ENCODE measurements at regions not wholly inside any gene's neighbourhood (a gene's known extent, or its start where the extent isn't known, plus 50 kb on each side); places are given as distances from the start of the nearest gene placed in this dataset.
"Not testable (repeated sequence)": the region's sequence is repeated elsewhere in the genome, so short reads cannot be mapped to it uniquely, and the experiment has no call there.

- Histone ChIP-seq H3K27me3 (ENCODE audit: control insufficient read depth in 1 of 2, insufficient read depth in 2 of 2, low read length in 1 of 2) (no peaks in the 10 kb centered on the region), H3K4me1 (ENCODE audit: control insufficient read depth in 1 of 2, insufficient read depth in 2 of 2, low read length in 2 of 2) (no peaks in the 10 kb centered on the region), H3K4me3 (ENCODE audit: low read length in 2 of 2) (no peak overlapping the region), H3K36me3 (ENCODE audit: control insufficient read depth in 1 of 2, insufficient read depth in 2 of 2, low read length in 1 of 2) (no peaks in the 10 kb centered on the region), H3K27ac (ENCODE audit: low read depth in 1 of 2, low read length in 2 of 2) (no peak overlapping the region), H3K9me3 (ENCODE audit: control insufficient read depth, low read length) (no peaks in the 10 kb centered on the region)
- no peak for DNase-seq
- ATAC-seq (ENCODE audit: low FRiP score) = no peak
- intact Hi-C loops (cut with DNase I) = no loop called here
- 35 to 53% methylated on average over 1 of the region's 1 CpG for WGBS, 2 donors
These were observed 1334.0 kb upstream of the CITED2 start for GRCh38 chr6:140708441-140708840.

GRCh38 chr6:140704008-140704407, 1329.6 kb upstream of the CITED2 start:
- not testable (repeated sequence) for H3K4me1 ChIP-seq (ENCODE audit: control insufficient read depth in 1 of 2, insufficient read depth in 2 of 2, low read length in 2 of 2)

GRCh38 chr6:140697585-140697984, 1323.1 kb upstream of the CITED2 start:
- no peak for DNase-seq
- Histone ChIP-seq H3K27me3 (ENCODE audit: control insufficient read depth in 1 of 2, insufficient read depth in 2 of 2, low read length in 1 of 2) (no peaks in the 10 kb centered on the region), H3K4me3 (ENCODE audit: low read length in 2 of 2) (no peak overlapping the region), H3K9me3 (ENCODE audit: control insufficient read depth, low read length) (peaks cover 3% of the 10 kb centered on the region), H3K27ac (ENCODE audit: low read depth in 1 of 2, low read length in 2 of 2) (no peak overlapping the region), H3K4me1 (ENCODE audit: control insufficient read depth in 1 of 2, insufficient read depth in 2 of 2, low read length in 2 of 2) (no peaks in the 10 kb centered on the region), H3K36me3 (ENCODE audit: control insufficient read depth in 1 of 2, insufficient read depth in 2 of 2, low read length in 1 of 2) (no peaks in the 10 kb centered on the region)
- no peak for ATAC-seq (ENCODE audit: low FRiP score)
- intact Hi-C loops (cut with DNase I) = no loop called here

More at GRCh38 chr6:140704008-140704407, 1329.6 kb upstream of the CITED2 start:
- H3K36me3 ChIP-seq (ENCODE audit: control insufficient read depth in 1 of 2, insufficient read depth in 2 of 2, low read length in 1 of 2); ATAC-seq (ENCODE audit: low FRiP score); DNase-seq; H3K9me3 ChIP-seq (ENCODE audit: control insufficient read depth, low read length); H3K4me3 ChIP-seq (ENCODE audit: low read length in 2 of 2); H3K27ac ChIP-seq (ENCODE audit: low read depth in 1 of 2, low read length in 2 of 2); H3K27me3 ChIP-seq (ENCODE audit: control insufficient read depth in 1 of 2, insufficient read depth in 2 of 2, low read length in 1 of 2); intact Hi-C loops (cut with DNase I): not testable (repeated sequence)
- 94% methylated on average over 1 of the region's 1 CpG for WGBS, 2 donors

GRCh38 chr6:140684776-140685550, 1310.5 kb upstream of the CITED2 start:
- Histone ChIP-seq H3K36me3 (ENCODE audit: control insufficient read depth in 1 of 2, insufficient read depth in 2 of 2, low read length in 1 of 2) (no peaks in the 10 kb centered on the region), H3K9me3 (ENCODE audit: control insufficient read depth, low read length) (no peaks in the 10 kb centered on the region), H3K27me3 (ENCODE audit: control insufficient read depth in 1 of 2, insufficient read depth in 2 of 2, low read length in 1 of 2) (no peaks in the 10 kb centered on the region), H3K27ac (ENCODE audit: low read depth in 1 of 2, low read length in 2 of 2) (no peak overlapping the region), H3K4me1 (ENCODE audit: control insufficient read depth in 1 of 2, insufficient read depth in 2 of 2, low read length in 2 of 2) (no peaks in the 10 kb centered on the region), H3K4me3 (ENCODE audit: low read length in 2 of 2) (no peak overlapping the region)
- WGBS, 2 donors = 72 to 79% methylated on average over 1 of the region's 1 CpG
- ATAC-seq (ENCODE audit: low FRiP score) (no peak), DNase-seq (no peak)
- intact Hi-C loops (cut with DNase I) = no loop called here

- Histone ChIP-seq H3K27me3 (ENCODE audit: control insufficient read depth in 1 of 2, insufficient read depth in 2 of 2, low read length in 1 of 2) (no peaks in the 10 kb centered on the region), H3K36me3 (ENCODE audit: control insufficient read depth in 1 of 2, insufficient read depth in 2 of 2, low read length in 1 of 2) (no peaks in the 10 kb centered on the region), H3K4me1 (ENCODE audit: control insufficient read depth in 1 of 2, insufficient read depth in 2 of 2, low read length in 2 of 2) (no peaks in the 10 kb centered on the region), H3K4me3 (ENCODE audit: low read length in 2 of 2) (no peak overlapping the region), H3K9me3 (ENCODE audit: control insufficient read depth, low read length) (no peaks in the 10 kb centered on the region), H3K27ac (ENCODE audit: low read depth in 1 of 2, low read length in 2 of 2) (no peak overlapping the region)
- intact Hi-C loops (cut with DNase I) = no loop called here
- ATAC-seq (ENCODE audit: low FRiP score) = no peak
- WGBS, 2 donors = 77 to 78% methylated on average over 5 of the region's 5 CpGs
- DNase-seq = no peak
These were observed 1303.5 kb upstream of the CITED2 start for GRCh38 chr6:140677781-140678528.

- DNase-seq (no peak), ATAC-seq (ENCODE audit: low FRiP score) (no peak)
- H3K9me3 ChIP-seq (ENCODE audit: control insufficient read depth, low read length) = no peaks in the 10 kb centered on the region
- no peak overlapping the region for H3K4me3 ChIP-seq (ENCODE audit: low read length in 2 of 2)
- no peaks in the 10 kb centered on the region for H3K4me1 ChIP-seq (ENCODE audit: control insufficient read depth in 1 of 2, insufficient read depth in 2 of 2, low read length in 2 of 2)
- intact Hi-C loops (cut with DNase I) = no loop called here
- 87 to 88% methylated on average over 2 of the region's 2 CpGs for WGBS, 2 donors
- H3K36me3 ChIP-seq (ENCODE audit: control insufficient read depth in 1 of 2, insufficient read depth in 2 of 2, low read length in 1 of 2) = no peaks in the 10 kb centered on the region
- no peak overlapping the region for H3K27ac ChIP-seq (ENCODE audit: low read depth in 1 of 2, low read length in 2 of 2)
- H3K27me3 ChIP-seq (ENCODE audit: control insufficient read depth in 1 of 2, insufficient read depth in 2 of 2, low read length in 1 of 2) = no peaks in the 10 kb centered on the region
These were observed 1297.5 kb upstream of the CITED2 start for GRCh38 chr6:140671926-140672325.

GRCh38 chr6:140670021-140670420, 1295.6 kb upstream of the CITED2 start:
- Histone ChIP-seq H3K4me1 (ENCODE audit: control insufficient read depth in 1 of 2, insufficient read depth in 2 of 2, low read length in 2 of 2) (no peaks in the 10 kb centered on the region), H3K27ac (ENCODE audit: low read depth in 1 of 2, low read length in 2 of 2) (no peak overlapping the region), H3K27me3 (ENCODE audit: control insufficient read depth in 1 of 2, insufficient read depth in 2 of 2, low read length in 1 of 2) (no peaks in the 10 kb centered on the region), H3K36me3 (ENCODE audit: control insufficient read depth in 1 of 2, insufficient read depth in 2 of 2, low read length in 1 of 2) (no peaks in the 10 kb centered on the region), H3K9me3 (ENCODE audit: control insufficient read depth, low read length) (peaks cover 1% of the 10 kb centered on the region), H3K4me3 (ENCODE audit: low read length in 2 of 2) (no peak overlapping the region)
- DNase-seq (no peak), ATAC-seq (ENCODE audit: low FRiP score) (no peak)
- intact Hi-C loops (cut with DNase I) = no loop called here
- WGBS, 2 donors = 25 to 35% methylated on average over 1 of the region's 1 CpG

- Histone ChIP-seq H3K27me3 (ENCODE audit: control insufficient read depth in 1 of 2, insufficient read depth in 2 of 2, low read length in 1 of 2) (no peaks in the 10 kb centered on the region), H3K36me3 (ENCODE audit: control insufficient read depth in 1 of 2, insufficient read depth in 2 of 2, low read length in 1 of 2) (no peaks in the 10 kb centered on the region), H3K27ac (ENCODE audit: low read depth in 1 of 2, low read length in 2 of 2) (no peak overlapping the region), H3K4me3 (ENCODE audit: low read length in 2 of 2) (no peak overlapping the region), H3K9me3 (ENCODE audit: control insufficient read depth, low read length) (peaks cover 1% of the 10 kb centered on the region), H3K4me1 (ENCODE audit: control insufficient read depth in 1 of 2, insufficient read depth in 2 of 2, low read length in 2 of 2) (no peaks in the 10 kb centered on the region)
- intact Hi-C loops (cut with DNase I) = no loop called here
- WGBS, 2 donors = 86 to 89% methylated on average over 3 of the region's 3 CpGs
- no peak for DNase-seq
- ATAC-seq (ENCODE audit: low FRiP score) = no peak
These were observed 1294.9 kb upstream of the CITED2 start for GRCh38 chr6:140669321-140669720.

GRCh38 chr6:140663772-140664171, 1289.3 kb upstream of the CITED2 start:
- H3K36me3 ChIP-seq (ENCODE audit: control insufficient read depth in 1 of 2, insufficient read depth in 2 of 2, low read length in 1 of 2) = no peaks in the 10 kb centered on the region
- 95 to 97% methylated on average over 2 of the region's 2 CpGs for WGBS, 2 donors
- H3K9me3 ChIP-seq (ENCODE audit: control insufficient read depth, low read length) = peaks cover 1% of the 10 kb centered on the region
- no peak overlapping the region for H3K4me3 ChIP-seq (ENCODE audit: low read length in 2 of 2)
- intact Hi-C loops (cut with DNase I) = no loop called here
- no peaks in the 10 kb centered on the region for H3K4me1 ChIP-seq (ENCODE audit: control insufficient read depth in 1 of 2, insufficient read depth in 2 of 2, low read length in 2 of 2)
- no peak for DNase-seq
- ATAC-seq (ENCODE audit: low FRiP score) = no peak
- H3K27me3 ChIP-seq (ENCODE audit: control insufficient read depth in 1 of 2, insufficient read depth in 2 of 2, low read length in 1 of 2) = no peaks in the 10 kb centered on the region
- no peak overlapping the region for H3K27ac ChIP-seq (ENCODE audit: low read depth in 1 of 2, low read length in 2 of 2)
